ENCODE measurements at regions not wholly inside any gene's neighbourhood (a gene's known extent, or its start where the extent isn't known, plus 50 kb on each side); places are given as distances from the start of the nearest gene placed in this dataset.
A peak's percentile ranks its signal among the peaks of the same experiment; 100 is the strongest.

DNA sequence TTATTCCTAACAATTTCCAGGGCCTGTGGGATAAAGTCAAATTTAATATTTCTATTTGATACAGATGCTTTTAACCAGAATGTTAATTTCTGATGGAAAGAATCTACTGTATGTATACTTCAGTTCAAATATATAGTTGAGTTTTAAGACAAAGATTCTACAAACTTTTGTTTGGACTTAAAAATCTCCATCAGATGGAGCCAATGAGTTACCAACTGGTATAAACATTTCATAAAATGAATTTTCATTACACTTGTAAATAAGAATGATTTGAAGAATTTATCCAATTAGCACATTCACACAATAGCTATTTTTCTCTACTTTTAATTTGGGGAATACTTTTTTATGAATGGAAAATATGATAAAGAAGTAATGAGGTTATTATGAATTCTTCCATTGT, 425.2 kb upstream of the MIS18BP1 start:
- TF ChIP-seq CTCF (conservative IDR thresholded peaks at IDR 0.05 in 1 of 2, IDR thresholded peaks at IDR 0.05 in 1 of 2; ENCODE audit: extremely low read depth in 1 of 2, insufficient read depth in 1 of 2, low read depth in 1 of 2, low read length in 2 of 2): peak in 1 of 2 donors; percentile 16
- TF ChIP-seq EZH2 (IDR thresholded peaks at IDR 0.05; ENCODE audit: borderline replicate concordance, low read length): no peak

Data from mammary epithelial cell (primary cell).